GM15510 (cell line): ENCODE measurements at regions not wholly inside any gene's neighbourhood (a gene's known extent, or its start where the extent isn't known, plus 50 kb on each side); places are given as distances from the start of the nearest gene placed in this dataset.

Experiments used
- POLR2A ChIP-seq: IDR thresholded peaks from 3 replicates; pipeline ENCODE4 v1.6.1; 2011; ENCODE audit warnings: borderline replicate concordance; ENCODE audit not compliant: insufficient read length; ENCODE audit errors: extremely low read depth

DNA sequence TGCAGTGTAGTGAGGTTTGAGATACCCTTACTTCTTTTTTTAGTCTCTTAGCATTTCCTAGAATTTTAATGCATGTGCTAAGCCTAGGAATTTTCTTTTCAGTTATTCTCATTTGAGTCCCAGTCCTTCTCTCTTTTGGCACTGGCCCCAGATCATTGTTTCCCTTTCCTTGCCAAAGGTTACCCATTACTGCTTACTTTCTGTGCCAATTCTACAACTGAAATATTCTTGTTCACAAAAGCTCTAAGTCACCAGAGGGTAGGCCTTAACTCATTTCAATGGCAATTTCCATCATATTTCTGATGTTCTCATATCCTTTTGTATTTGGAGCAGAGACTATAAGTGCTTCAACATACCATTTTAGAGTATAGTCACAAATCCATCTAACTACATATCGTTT, 199.6 kb upstream of the CBLB start:
- no peak for TF ChIP-seq POLR2A

DNA sequence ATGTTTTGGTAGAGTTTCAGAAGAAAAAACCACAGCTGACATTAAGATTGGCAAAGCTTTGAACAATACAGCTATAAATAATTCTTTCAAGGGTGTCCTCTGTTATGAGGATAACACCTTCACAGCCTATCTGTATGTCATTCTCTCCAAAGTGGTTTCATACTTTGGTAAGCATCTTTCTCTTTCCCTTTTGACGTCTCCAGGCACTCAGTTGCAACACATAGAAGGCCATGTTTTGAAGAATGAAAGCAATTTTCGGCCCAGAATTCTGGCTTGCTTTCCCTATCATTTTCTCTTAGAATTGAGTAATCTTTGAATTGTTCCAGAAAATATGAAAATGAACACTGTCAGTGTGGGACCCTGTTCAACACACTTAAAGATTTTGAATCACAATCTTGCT, 200.0 kb upstream of the CBLB start:
- TF ChIP-seq POLR2A, result no peak

DNA sequence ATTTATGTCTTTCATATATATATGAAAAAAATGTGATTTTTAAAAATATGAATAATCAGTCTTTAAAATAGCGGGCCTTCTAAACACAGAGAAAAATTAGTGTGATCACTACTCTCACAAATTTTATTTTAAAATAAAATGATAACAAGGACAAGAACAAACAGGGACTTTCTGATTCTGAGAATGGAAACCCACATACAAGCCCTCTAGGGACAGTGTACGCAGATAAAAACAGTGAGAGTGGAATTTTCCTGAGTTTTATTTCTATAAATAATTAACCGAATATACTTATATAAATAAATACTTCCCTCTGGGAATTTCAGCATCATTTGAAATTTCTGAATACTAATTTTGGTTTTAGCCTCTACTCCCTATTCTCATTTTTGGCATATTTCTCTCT, 201.4 kb upstream of the CBLB start:
- TF ChIP-seq POLR2A, result no peak

DNA sequence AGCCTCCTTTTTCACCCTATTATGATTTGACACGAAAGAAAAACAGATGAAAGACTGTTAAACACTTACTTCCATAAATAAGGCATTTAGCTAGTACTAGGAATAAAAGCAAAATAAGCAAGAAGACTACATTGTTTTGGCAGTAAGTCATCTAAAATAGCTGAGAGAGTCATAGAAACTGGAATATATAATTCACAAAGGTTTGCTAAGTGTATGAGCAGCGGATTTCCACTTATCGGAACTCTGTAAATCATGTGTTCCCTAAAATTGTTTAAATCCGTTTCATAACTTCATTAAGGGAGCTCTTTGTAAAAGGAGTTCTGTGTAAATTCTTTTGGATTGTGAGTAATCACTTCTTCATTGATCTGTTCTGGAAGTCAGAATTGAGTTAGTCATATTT, 202.5 kb upstream of the CBLB start:
- no peak for TF ChIP-seq POLR2A

DNA sequence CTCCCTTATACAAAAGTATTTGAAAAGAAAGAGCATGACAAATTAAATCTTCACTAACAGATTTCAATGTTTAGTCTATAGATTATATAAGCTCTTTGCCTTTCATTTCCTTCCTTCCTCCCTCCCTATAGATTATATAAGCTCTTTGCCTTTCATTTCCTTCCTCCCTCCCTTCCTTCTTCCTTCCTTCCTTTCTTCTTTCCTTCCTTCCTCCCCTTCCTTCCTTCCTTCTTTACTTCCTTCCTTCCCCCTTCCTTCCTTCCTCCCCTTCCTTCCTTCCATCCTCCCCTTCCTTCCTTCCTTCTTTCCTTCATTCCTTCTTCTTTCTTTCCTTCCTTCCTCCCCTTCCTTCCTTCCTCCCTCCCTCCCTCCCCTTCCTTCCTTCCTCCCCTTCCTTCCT, 209.8 kb upstream of the CBLB start:
- TF ChIP-seq POLR2A, result no peak

DNA sequence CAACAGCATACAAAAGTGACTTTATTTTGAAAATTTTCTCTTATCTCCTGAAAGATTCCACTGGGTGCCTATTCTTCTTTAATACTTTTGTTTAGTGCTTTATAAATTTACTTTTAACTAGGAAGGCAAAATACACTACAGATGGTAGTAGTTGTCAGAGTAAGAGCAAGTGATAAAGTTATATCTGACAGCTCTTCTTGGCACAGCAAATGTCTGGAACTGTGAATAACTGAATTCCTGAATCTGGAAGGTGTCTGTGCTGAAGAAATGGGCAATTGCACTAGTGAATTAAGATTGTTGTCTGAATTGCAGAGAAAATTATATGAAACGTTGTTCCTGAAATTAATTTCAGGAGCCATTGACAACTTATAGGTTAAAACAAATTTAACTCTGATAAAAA, 213.8 kb upstream of the CBLB start:
- no peak for TF ChIP-seq POLR2A

DNA sequence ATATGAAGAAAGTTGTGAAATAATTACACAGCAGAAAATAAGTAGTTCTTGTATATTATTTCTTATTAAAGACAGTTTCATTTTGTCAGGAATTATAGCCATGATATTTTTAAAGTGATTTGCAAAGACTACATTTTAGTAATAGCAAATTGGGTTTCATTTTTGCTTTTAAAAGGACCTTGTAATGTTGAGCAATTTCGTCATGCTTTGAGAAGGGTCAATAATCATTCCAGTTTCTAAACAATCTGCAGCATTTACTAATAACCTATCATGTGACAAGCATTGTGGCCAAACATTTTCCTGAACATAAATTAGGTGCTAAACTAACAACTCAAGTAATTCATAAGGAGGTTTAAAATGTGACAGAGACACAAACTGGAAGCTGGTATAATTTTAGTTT, 214.4 kb upstream of the CBLB start:
- no peak for TF ChIP-seq POLR2A

DNA sequence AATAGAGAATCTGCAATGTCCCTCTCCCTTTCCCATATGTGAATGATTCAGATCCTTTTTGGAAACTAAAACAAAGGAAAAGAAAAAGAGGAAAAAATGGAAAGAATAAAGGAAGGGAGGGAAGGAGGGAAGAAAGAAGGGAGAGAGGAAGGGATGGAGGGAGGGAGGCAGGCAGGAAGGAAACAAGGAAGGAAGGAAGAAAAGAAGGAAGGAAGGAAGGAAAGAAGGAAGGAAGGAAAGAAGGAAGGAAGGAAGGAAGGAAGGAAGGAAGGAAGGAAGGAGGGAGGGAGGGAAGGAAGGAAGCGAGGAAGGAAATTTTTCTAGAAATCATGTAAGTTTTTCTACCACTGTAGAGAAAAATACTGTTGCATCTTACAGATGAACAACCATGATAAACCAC, 215.0 kb upstream of the CBLB start:
- no peak for TF ChIP-seq POLR2A

DNA sequence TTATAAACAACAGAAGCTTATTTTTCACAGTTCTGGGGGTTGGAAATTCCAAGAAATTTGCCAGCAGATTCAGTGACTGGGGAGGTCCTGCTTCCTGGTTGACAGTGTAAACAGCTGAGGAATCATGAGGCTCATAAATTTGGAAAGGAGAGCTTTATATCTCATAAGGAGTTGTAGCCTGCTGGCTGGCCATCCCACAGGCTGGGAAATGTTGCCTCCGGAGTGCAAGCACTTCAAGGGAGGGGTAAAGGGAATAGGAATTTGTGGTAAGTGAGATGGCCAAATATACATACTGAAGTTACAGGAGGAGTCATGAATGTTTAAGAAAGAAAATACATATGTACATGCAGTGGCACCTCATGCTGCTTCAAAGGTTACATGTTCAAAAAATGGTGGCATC, 217.2 kb upstream of the CBLB start:
- TF ChIP-seq POLR2A, result no peak

DNA sequence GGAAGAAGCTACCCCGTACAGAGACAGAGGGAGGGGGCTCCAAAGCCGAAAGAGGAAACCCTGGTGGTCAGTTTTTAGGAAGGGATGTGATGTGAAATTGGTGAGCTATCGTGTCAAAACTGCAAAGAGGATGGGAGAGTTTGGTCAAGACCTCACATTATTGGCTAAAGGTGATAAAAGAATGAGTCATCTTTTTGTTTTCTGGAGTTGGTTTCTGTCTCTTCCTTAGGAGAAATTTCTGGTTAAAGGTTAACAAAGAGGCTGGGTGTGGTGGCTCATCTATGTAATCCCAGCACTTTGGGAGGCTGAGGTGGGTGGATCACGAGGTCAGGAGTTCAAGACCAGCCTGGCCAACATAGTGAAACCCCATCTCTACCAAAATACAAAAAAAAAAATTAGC, 217.8 kb upstream of the CBLB start:
- no peak for TF ChIP-seq POLR2A

DNA sequence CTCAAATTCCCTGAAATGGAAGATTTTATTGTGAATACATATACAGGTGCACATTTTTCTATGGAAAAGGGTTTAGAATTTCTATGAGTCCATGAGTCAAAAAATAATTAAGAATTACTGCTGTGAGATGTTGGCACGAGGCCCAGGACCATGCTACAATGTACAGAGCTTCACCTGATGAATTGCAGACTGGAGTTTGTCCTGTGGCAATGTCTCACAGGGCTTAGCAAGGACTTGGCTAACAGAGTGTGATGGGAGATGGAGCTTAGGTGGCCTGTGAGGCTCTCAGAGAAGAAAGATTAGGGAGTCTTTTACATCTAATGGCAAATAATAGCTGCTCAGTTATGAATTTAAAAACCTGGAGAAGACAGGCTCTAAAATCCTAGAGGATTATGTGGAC, 219.5 kb upstream of the CBLB start:
- TF ChIP-seq POLR2A, result no peak

DNA sequence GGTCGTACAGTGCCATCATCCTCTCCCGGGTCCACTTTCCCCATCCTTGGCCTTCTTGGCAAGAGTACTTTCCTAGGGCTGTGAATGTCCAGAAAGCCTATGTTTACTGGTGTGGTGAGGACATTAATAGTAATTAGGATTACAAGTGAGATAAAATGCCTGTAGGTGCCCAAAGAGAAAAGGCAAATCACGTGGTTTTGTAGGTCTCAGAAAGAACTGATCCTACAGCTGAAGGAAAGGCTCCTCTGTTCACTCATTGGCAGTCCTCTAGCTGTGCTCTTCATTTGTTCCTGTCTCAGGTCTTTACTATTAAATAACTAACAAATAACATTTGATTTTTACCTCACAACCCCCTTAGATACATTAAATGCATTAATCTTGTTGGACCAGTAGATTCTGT, 220.1 kb upstream of the CBLB start:
- no peak for TF ChIP-seq POLR2A

DNA sequence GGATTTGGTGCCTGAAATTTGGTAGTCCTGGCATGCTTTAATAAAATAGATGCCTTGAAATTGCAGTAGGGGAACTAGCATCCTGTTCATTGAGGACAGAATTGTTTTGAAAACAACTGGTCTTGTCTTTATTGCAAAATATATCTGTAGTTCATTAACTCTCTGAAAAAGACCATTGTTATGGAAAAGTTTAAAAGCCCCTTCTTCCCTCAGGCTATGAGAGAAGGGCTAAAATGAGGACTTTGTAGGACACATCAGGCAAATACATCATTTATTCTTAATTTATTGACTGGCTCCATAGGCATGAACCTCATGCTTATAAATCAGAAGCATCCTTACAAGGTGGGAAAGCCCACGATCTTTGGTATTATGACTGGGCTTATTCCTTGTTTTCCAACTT, 221.0 kb upstream of the CBLB start:
- TF ChIP-seq POLR2A, result no peak

DNA sequence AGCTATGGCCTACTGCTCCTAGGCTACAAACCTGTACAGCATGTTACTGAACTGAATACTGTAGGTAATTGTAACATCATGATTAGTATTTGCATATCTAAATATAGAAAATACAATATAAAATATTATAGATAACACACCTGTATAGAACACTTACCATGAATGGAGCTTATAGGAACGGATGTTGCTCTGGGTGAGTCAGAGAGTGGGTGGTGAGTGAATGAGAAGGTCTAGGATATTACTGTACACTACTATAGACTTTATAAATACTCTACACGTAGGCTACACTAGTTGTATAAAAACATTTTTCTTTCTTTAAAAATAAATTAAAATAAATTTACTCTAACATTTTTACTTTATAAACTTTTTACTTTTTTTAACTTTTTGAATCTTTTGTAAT, 224.0 kb upstream of the CBLB start:
- TF ChIP-seq POLR2A, result no peak

DNA sequence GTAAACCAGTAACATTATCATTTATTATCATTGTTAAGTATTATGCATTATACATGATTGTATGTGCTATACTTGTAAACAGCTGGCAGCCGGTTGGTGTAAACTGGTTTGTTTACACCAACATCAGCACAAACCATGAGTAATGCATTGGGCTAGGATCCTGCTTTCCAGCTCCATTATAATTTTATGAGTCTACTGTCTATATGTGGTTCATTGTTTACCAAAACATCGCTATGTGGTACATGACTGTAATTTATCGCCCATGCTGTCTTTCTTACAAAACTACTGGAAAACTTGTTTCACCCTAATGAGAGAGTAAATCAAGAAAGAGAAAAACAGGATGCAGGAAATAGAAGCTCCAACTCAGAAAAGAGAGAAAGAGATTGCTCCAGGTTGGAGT, 224.8 kb upstream of the CBLB start:
- TF ChIP-seq POLR2A, result no peak

DNA sequence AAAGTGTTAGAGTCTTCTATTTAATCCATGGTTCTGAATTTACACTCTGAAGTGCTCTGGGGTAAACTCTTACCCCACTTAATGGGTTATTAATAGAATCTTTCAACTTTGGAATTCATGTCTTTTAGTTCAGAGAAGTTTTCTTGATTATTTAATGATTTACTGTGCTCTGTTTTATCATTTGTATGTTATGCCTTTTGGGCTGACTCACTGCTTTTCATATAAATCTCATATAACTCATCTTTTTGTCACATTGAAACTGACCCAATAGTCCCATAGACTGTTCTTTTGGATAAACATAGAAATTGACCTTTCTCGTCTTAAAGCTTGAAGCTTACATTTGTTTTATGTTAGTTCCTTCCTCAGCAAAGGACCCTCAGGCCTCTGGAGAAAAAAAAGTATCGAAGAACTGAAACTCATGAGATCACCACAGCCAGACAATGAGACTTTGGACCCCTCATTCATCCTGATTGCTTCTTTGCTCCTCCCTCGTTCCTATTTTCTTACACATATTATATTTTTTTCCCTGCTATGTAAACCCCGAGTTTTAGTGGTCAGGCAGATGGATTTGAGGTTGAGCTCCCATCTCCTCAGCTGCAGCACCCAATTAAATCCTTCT, 229.1 kb upstream of the CBLB start:
- no peak for TF ChIP-seq POLR2A

DNA sequence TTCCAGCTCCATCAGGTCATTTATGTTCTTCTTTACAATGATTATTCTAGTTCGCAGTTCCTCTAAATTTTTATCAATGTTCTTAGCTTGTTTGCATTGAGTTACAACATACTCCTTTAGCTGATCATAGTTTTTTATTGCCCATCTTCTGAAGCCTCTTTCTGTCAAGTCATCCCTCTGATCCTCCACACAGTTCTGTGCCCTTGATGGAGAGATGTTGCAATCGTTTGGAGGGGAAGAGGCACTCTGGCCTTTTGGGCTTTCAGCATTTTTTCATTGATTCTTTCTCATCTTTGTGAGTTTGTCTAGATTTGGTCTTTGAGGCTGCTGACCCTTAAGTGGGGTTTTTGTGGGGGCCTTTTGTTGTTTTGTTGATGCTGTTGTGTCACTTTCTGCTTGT, 234.6 kb upstream of the CBLB start:
- no peak for TF ChIP-seq POLR2A
